H1 (cell line): ENCODE measurements at regions not wholly inside any gene's neighbourhood (a gene's known extent, or its start where the extent isn't known, plus 50 kb on each side); places are given as distances from the start of the nearest gene placed in this dataset.
A peak's percentile ranks its signal among the peaks of the same experiment; 100 is the strongest.

Source experiments
- CTCF ChIA-PET: fragments of 300-600 bp; sonication (Branson Sonifier 250); formaldehyde crosslinking; loops from one replicate; lab custom pipeline; 2021; ENCODE audit not compliant: partially characterized antibody; lab: Charles Lee
- POLR2A ChIA-PET: fragments of 300-600 bp; sonication (Branson Sonifier 250); formaldehyde crosslinking; loops from one replicate; lab custom pipeline; 2021; ENCODE audit warnings: inconsistent platforms; ENCODE audit not compliant: partially characterized antibody; lab: Charles Lee
- DNase-seq, 2 experiments: peaks; one replicate each; pipeline versions ENCODE4 v3.0.0 to v3.0.0-alpha.2; 2010 to 2022; ENCODE audit warnings: low spot score in 2 of 2, low read depth in 1 of 2, mixed read lengths in 1 of 2
- FAIRE-seq: peaks from 2 replicates; lab custom pipeline; 2011; peaks lifted over from hg19 to GRCh38; lab: Jason Lieb, UNC
- H2AFZ ChIP-seq: 2 replicates; pipeline ENCODE4 v1.8.1; 2012; ENCODE audit warnings: low read length, inconsistent platforms
- H2AK5ac ChIP-seq: 2 replicates; pipeline ENCODE4 v1.6.1; 2013; ENCODE audit warnings: low read depth, low read length
- H2BK120ac ChIP-seq: replicated peaks from 2 replicates; pipeline ENCODE3; 2013; ENCODE audit warnings: low read depth, low read length, inconsistent platforms
- H2BK12ac ChIP-seq: 2 replicates; pipeline ENCODE4 v1.6.1; 2013; ENCODE audit warnings: low read depth, low read length
- H2BK15ac ChIP-seq: 2 replicates; pipeline ENCODE4 v1.6.1; 2013; ENCODE audit warnings: low read length
- H2BK20ac ChIP-seq: 2 replicates; pipeline ENCODE4 v1.6.1; 2013; ENCODE audit warnings: low read length
- H2BK5ac ChIP-seq: 2 replicates; pipeline ENCODE4 v1.6.1; 2013; ENCODE audit warnings: low read depth, low read length
- H3K14ac ChIP-seq: 2 replicates; pipeline ENCODE4 v1.6.1; 2013; ENCODE audit warnings: inconsistent platforms; ENCODE audit not compliant: insufficient read length
- H3K18ac ChIP-seq: 2 replicates; pipeline ENCODE4 v1.6.1; 2013; ENCODE audit warnings: low read length; ENCODE audit errors: extremely low read depth
- H3K23ac ChIP-seq: 2 replicates; pipeline ENCODE4 v1.6.1; 2013; ENCODE audit warnings: inconsistent platforms; ENCODE audit not compliant: insufficient read length
- H3K23me2 ChIP-seq: 2 replicates; pipeline ENCODE4 v1.6.1; 2013; ENCODE audit warnings: low read depth, low read length
- H3K27ac ChIP-seq: 2 replicates; pipeline ENCODE4 v1.6.1; 2011; ENCODE audit warnings: low read depth, low read length, inconsistent platforms
- H3K27me3 ChIP-seq, 4 experiments: replicated peaks in 1 of 4; 1 replicate in 1 of 4; 2 replicates in 3 of 4; pipeline versions ENCODE4 v1.6.1 to v1.8.1; 2011 to 2013; ENCODE audit warnings: low read length in 3 of 4, mild to moderate bottlenecking in 3 of 4, inconsistent platforms in 2 of 4, mixed read lengths in 2 of 4, moderate library complexity in 1 of 4; ENCODE audit not compliant: control insufficient read depth in 3 of 4, insufficient read depth in 3 of 4; ENCODE audit errors: extremely low read depth in 1 of 4
- H3K36me3 ChIP-seq, 4 experiments: 2 replicates each; pipeline versions ENCODE4 v1.6.1 to v1.8.1; 2011 to 2013; ENCODE audit warnings: mild to moderate bottlenecking in 4 of 4, low read length in 3 of 4, moderate library complexity in 2 of 4, control low read depth in 1 of 4, inconsistent platforms in 1 of 4; ENCODE audit not compliant: insufficient read depth in 4 of 4, control insufficient read depth in 2 of 4
- H3K4ac ChIP-seq: replicated peaks from 2 replicates; pipeline ENCODE3; 2013; ENCODE audit warnings: low read length, low read depth, mixed read lengths, inconsistent platforms; ENCODE audit not compliant: insufficient read length
- H3K4me1 ChIP-seq, 4 experiments: replicated peaks in 1 of 4; 1 replicate in 1 of 4; 2 replicates in 3 of 4; pipeline versions ENCODE4 v1.6.1 to v1.8.1; 2011 to 2013; ENCODE audit warnings: low read length in 3 of 4, inconsistent platforms in 2 of 4, mixed read lengths in 1 of 4; ENCODE audit not compliant: insufficient read depth in 4 of 4, control insufficient read depth in 3 of 4
- H3K4me2 ChIP-seq, 2 experiments: 2 replicates each; pipeline versions ENCODE4 v1.6.1 to v1.8.1; 2011 to 2013; ENCODE audit warnings: low read depth in 2 of 2, low read length in 2 of 2, control low read depth in 1 of 2, inconsistent platforms in 1 of 2, mild to moderate bottlenecking in 1 of 2; ENCODE audit not compliant: insufficient read depth in 1 of 2
- H3K4me3 ChIP-seq, 4 experiments: fragments of 200-600, 300-600 bp in 1 of 4; sonication (generic), shearing (Covaris generic), sonication (Bioruptor Twin) in 1 of 4; 2 replicates each; pipeline versions ENCODE4 v1.5.1 to v1.8.1; 2011 to 2016; ENCODE audit warnings: low read length in 4 of 4, low read depth in 3 of 4, control low read depth in 2 of 4, inconsistent platforms in 2 of 4, mild to moderate bottlenecking in 2 of 4, mixed read lengths in 1 of 4, moderate library complexity in 1 of 4; ENCODE audit not compliant: insufficient read depth in 2 of 4; ENCODE audit errors: extremely low read depth in 1 of 4
- H3K56ac ChIP-seq: replicated peaks from 2 replicates; pipeline ENCODE3; 2013; ENCODE audit warnings: low read depth, mild to moderate bottlenecking, mixed read lengths, low read length, inconsistent platforms; ENCODE audit not compliant: insufficient read length
- H3K79me1 ChIP-seq: 2 replicates; pipeline ENCODE4 v1.6.1; 2013; ENCODE audit warnings: low read depth, low read length, control low read depth
- H3K79me2 ChIP-seq, 2 experiments: 2 replicates each; pipeline versions ENCODE4 v1.6.1 to v1.8.1; 2012 to 2013; ENCODE audit warnings: low read length in 2 of 2, mild to moderate bottlenecking in 2 of 2, inconsistent platforms in 1 of 2; ENCODE audit not compliant: insufficient read depth in 2 of 2, control insufficient read depth in 1 of 2
- H3K9ac ChIP-seq, 4 experiments: replicated peaks in 1 of 4; 1 replicate in 1 of 4; 2 replicates in 3 of 4; pipeline versions ENCODE4 v1.6.1 to v1.8.1; 2011 to 2013; ENCODE audit warnings: low read depth in 3 of 4, low read length in 3 of 4, control low read depth in 2 of 4, mild to moderate bottlenecking in 2 of 4, moderate library complexity in 2 of 4, inconsistent platforms in 1 of 4; ENCODE audit errors: extremely low read depth in 1 of 4
- H3K9me3 ChIP-seq, 2 experiments: 2 replicates each; pipeline versions ENCODE4 v1.6.1 to v1.8.1; 2012 to 2013; ENCODE audit warnings: mild to moderate bottlenecking in 2 of 2, moderate library complexity in 2 of 2, control low read depth in 1 of 2, inconsistent platforms in 1 of 2, low read depth in 1 of 2, low read length in 1 of 2, mixed read lengths in 1 of 2; ENCODE audit not compliant: insufficient read depth in 2 of 2
- H4K20me1 ChIP-seq, 2 experiments: replicated peaks in 1 of 2; 2 replicates each; pipeline versions ENCODE3 to v1.8.1; 2011 to 2013; ENCODE audit warnings: inconsistent platforms in 2 of 2, low read length in 2 of 2, mild to moderate bottlenecking in 1 of 2; ENCODE audit not compliant: insufficient read depth in 2 of 2, control insufficient read depth in 1 of 2
- H4K5ac ChIP-seq: 2 replicates; pipeline ENCODE4 v1.6.1; 2013; ENCODE audit warnings: low read length, low read depth, mixed read lengths, inconsistent platforms; ENCODE audit not compliant: insufficient read length
- H4K8ac ChIP-seq: 2 replicates; pipeline ENCODE4 v1.8.0; 2013; ENCODE audit warnings: mild to moderate bottlenecking, moderate library complexity, low read length, inconsistent platforms; ENCODE audit not compliant: insufficient read depth; ENCODE audit errors: extremely low read depth
- H4K91ac ChIP-seq: replicated peaks from 2 replicates; pipeline ENCODE3; 2013; ENCODE audit warnings: low read length, mixed read lengths, inconsistent platforms; ENCODE audit not compliant: insufficient read length
- CTCF ChIP-seq, 3 experiments: IDR thresholded peaks; 1 replicate in 2 of 3; 2 replicates in 1 of 3; pipeline versions ENCODE4 v1.5.1 to v1.6.1; 2011; ENCODE audit warnings: low read length in 3 of 3, mild to moderate bottlenecking in 3 of 3, inconsistent platforms in 2 of 3, low read depth in 1 of 3, moderate library complexity in 1 of 3; ENCODE audit not compliant: insufficient read depth in 1 of 3; ENCODE audit errors: control extremely low read depth in 1 of 3
- SAP30 ChIP-seq: fragments of 300-600 bp; sonication (generic); IDR thresholded peaks from 2 replicates; pipeline ENCODE4 v1.7.1; 2012; ENCODE audit warnings: low read length, moderate library complexity, mild to moderate bottlenecking, inconsistent platforms; ENCODE audit not compliant: insufficient read depth, insufficient replicate concordance
- WGBS, 2 experiments: shearing (Covaris generic) in 1 of 2; methylation state at CpG; one replicate each; pipeline versions ENCODE4 v1.1.6 to v1.1.7; 2013 to 2015; ENCODE audit warnings: low lambda C conversion rate in 2 of 2, mixed read lengths in 2 of 2, inconsistent platforms in 1 of 2, low coverage in 1 of 2, missing lambda C conversion rate in 1 of 2; ENCODE audit not compliant: insufficient replicate concordance in 2 of 2, insufficient coverage in 1 of 2, insufficient read length in 1 of 2; ENCODE audit errors: extremely low coverage in 1 of 2, missing lambda C conversion rate in 1 of 2; 5-methylcytosine and 5-hydroxymethylcytosine counted together

GRCh38 chr13:23512762-23513395 lies 57.3 kb upstream of the TNFRSF19 start:
- no peaks in the 10 kb centered on the region; a peak in 1 of 7 replicates for H3K4me1 ChIP-seq
- no peak overlapping the region for H3K4me3 ChIP-seq
- no peak overlapping the region for H2BK5ac ChIP-seq
- no peak overlapping the region for H2AK5ac ChIP-seq
- FAIRE-seq (no peak), DNase-seq (no peak)
- no peaks in the 10 kb centered on the region for H3K23me2 ChIP-seq
- H3K56ac ChIP-seq, result no peak overlapping the region
- H4K91ac ChIP-seq, result no peak overlapping the region
- no peak overlapping the region for H3K27ac ChIP-seq
- 88% methylated on average over 5 of the region's 6 CpGs; no CpG with 5 or more reads in 1 of the 2 experiments for WGBS, 2 experiments
- H3K4me2 ChIP-seq, result no peak overlapping the region
- no peaks in the 10 kb centered on the region for H3K79me2 ChIP-seq
- H2AFZ ChIP-seq, result no peak overlapping the region
- no peaks in the 10 kb centered on the region for H4K20me1 ChIP-seq
- H3K36me3 ChIP-seq, result no peaks in the 10 kb centered on the region
- peak in 1 of 3 experiments; percentile 34; a peak in 1 of 4 replicates for TF ChIP-seq CTCF (IDR thresholded peaks at IDR 0.05; ENCODE audit: control extremely low read depth in 1 of 3, insufficient read depth in 1 of 3, low read depth in 1 of 3, low read length in 3 of 3)
- TF ChIP-seq SAP30, result no peak
- TF ChIP-seq, all 59 proteins: peak for 1
- Histone ChIP-seq H2BK12ac (no peak overlapping the region), H3K18ac (no peak overlapping the region), H3K9me3 (no peaks in the 10 kb centered on the region), H2BK20ac (no peak overlapping the region), H4K5ac (no peak overlapping the region), H2BK120ac (no peak overlapping the region), H3K4ac (no peak overlapping the region), H3K79me1 (no peaks in the 10 kb centered on the region), H4K8ac (no peak overlapping the region), H2BK15ac (no peak overlapping the region), H3K27me3 (no peaks in the 10 kb centered on the region), H3K14ac (no peak overlapping the region), H3K23ac (no peak overlapping the region), H3K9ac (no peak overlapping the region)
- ChIA-PET CTCF (interaction anchor here (0.6 to 3.7 kb wide), 32 partner anchors 9 to 281 kb away, joined by 3 to 32 read pairs (median 4); no protein-coding TSS in a partner anchor), POLR2A (no interaction called here)
